Right forelimb (tissue), 1 donor: ENCODE measurements at regions not wholly inside any gene's neighbourhood (a gene's known extent, or its start where the extent isn't known, plus 50 kb on each side); places are given as distances from the start of the nearest gene placed in this dataset.
"Not testable (repeated sequence)": the region's sequence is repeated elsewhere in the genome, so short reads cannot be mapped to it uniquely, and the experiment has no call there.

Experiments used
- DNase-seq: peaks from one replicate; pipeline ENCODE4 v3.0.0-alpha.2; 2018

DNA sequence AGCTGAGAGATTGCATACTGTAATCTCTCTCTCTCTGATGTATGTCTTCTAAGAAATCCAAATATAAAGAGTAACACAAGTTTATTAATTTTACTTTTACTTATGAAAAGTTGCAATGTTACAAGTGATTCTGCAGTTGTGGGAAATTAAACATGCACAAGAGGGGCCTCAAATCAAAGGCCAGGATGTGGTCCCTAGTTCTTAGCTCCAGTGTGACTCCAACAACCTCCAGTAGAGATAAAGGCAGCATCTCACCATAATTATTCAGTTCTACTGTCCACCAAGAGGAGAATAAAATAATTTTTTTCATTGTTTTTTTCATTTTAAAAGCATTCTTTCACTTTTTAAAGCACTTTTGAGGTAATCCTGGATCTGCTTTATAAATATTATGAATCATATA lies 223.3 kb downstream of the RAP2B start:
- DNase-seq = no peak

DNA sequence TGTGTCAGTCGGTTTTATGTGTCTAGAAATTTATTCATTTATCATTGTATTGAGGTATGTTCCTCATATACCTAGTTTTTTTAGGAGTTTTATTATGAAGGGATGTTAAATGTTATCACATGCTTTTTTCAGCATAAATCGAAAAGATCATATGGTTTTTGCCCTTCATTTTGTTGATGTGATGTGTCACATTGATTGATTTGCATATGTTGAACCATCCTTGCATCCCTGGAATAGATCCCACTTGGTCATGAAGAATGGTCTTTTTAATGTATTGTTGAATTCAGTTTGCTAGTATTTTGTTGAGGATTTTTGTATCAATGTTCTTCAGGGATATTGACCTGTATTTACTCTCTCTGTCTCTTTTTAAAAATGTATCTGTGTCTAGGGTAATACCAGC lies 230.3 kb downstream of the RAP2B start:
- no peak for DNase-seq

DNA sequence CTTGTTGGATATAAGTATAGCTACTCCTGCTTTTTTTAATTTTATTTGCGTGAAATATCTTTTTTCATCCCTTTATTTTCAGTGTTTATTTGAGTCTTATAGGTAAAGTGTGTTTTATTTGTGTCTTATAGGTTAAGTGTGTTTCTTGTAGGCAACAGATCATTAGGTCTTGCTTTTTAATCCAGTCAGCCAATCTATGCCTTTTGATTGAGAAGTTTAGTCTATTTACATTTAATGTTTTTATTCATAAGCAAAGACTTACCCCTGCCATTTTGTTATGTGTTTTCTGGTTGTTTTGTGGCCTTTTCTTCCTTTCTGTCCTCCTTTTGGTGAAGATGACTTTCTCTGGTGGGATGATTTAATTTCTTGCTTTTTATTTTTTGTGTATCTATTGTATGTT lies 232.0 kb downstream of the RAP2B start:
- DNase-seq = no peak

DNA sequence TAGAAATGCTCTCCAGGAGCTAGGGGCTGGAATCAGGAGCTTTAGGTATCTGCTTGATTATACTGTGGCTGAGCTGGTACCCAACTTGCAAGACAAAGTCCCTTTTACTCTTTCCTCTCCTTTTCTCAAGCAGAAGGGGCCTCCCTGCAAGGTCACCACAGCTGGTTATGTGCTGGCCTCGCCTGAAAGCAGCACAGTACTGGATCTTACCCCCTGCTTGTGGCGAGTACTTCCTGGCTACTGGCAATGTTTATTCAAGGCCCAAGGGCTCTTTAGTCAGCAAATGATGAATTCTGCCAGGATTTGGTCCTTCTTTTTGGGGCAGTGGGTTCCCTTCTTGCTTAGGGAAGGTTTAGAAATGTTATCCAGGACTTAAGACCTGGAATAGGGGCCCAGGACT lies 234.6 kb downstream of the RAP2B start:
- DNase-seq = no peak

- no peak for DNase-seq
Observed at GRCh38 chr3:153397794-153398193, 235.8 kb downstream of the RAP2B start.

DNA sequence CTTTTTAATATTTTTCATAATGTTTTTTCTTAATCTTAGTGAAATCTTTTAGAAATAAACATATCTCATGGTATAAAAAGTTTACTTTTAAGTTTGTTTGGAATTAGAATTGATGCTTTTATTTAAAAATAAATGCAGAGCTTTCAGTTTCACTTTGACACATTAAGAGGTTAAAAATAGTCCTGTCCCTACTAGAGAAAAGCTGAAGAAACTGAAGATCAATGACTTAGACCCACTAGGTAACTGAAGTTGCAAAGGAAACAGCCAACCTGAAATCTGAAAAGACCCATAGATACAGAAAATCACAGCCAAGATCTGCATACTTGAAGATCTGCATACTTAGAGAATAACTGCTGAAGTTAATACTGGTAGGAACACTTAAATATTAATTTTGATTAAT lies 237.6 kb downstream of the RAP2B start:
- no peak for DNase-seq

- DNase-seq = no peak
Observed at GRCh38 chr3:153400641-153401040, 238.6 kb downstream of the RAP2B start.

- DNase-seq = no peak
Observed at GRCh38 chr3:153404157-153404556, 242.1 kb downstream of the RAP2B start.

DNA sequence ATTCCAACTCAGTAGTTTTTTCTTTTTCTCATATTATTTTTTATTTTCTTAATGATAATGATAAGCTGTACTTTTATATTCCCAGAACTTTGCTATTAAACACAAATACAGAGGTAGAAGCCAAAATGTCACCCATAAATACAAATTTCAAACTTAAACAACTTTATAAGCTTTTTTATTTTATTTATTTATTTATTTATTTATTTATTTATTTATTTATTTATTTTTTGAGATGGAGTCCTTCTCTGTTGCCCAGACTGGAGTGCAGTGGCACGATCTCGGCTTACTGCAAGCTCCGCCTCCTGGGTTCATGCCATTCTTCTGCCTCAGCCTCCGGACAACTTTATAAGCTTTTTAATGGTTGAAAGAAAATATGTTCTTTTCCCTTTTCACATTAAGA lies 243.3 kb downstream of the RAP2B start:
- DNase-seq = not testable (repeated sequence)

GRCh38 chr3:153410517-153410916 lies 248.5 kb downstream of the RAP2B start:
- no peak for DNase-seq

DNA sequence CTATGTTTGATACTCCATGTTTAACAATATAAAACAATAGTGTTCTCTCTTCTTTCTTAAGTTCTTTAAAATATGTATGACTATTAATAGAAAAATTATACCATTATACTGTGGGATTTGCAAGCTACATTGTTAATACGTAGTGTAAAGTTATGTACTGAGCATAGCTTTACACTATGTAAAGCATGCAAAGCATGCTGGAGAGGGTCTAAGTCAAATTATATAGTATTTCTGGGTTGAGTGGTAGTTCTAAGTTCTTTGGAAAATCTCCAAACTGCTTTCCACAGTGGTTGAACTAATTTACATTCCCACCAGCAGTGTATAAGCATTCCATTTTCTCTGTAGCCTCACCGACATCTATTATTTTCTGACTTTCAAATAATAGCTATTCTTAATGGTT lies 253.0 kb downstream of the RAP2B start:
- DNase-seq = no peak

DNA sequence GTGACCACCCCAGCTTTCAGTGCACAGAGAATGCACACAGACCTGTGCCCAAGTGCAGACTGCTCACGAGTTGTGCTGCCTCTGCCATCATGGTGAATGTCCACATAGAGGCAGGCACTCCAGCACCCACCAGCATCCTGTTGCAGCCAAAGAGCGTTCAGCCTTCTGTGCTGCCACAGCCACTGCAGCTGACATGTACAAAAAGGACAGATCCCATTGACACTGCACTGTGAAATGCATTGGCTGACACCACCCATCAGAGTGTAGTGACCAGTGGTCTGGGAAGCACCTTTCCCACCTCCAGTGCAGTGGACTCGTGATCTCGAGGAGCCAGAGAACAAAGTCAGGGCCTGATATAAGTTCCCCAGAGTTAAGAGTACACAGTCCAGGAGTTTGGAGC lies 260.3 kb downstream of the RAP2B start:
- DNase-seq = no peak

- not testable (repeated sequence) for DNase-seq
Observed at GRCh38 chr3:153423820-153424219, 261.8 kb downstream of the RAP2B start.

DNA sequence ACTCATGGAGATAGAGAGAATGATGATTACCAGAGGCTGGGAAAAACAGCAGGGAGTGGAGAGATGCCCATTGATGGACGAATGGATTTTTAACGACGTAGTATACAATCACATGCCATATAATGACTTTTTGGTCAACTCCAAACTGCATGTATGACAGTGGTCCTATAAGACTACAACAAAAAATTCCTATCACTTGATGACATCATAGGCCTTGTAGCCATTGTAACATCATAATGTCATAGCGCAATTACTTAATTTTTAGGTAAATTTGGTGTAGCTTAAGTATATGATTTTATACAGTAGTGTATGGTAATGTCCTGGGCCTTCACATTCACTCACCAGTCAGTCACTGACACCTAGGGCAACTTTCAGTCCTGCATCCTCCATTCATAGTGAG lies 264.3 kb downstream of the RAP2B start:
- DNase-seq = no peak

DNA sequence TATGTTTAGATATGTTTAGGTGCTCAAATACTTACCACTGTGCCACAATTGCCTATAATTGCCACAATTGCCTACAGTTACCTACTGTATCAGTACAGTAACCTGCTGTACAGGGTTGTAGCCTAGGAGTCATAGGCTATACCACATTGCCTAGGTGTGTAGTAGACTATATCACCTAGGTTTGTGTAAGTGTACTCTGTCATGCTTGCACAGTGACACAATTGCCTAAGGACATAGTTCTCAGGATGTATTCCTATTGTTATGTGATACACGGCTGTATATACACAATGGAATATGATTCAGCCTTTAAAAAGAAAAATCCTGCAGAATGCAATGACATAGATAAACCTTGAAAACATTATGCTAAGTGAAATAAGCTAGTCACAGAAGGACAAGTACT lies 264.8 kb downstream of the RAP2B start:
- DNase-seq = no peak

- no peak for DNase-seq
Observed at GRCh38 chr3:153429821-153430220, 267.8 kb downstream of the RAP2B start.

- no peak for DNase-seq
Observed at GRCh38 chr3:153431076-153431475, 269.1 kb downstream of the RAP2B start.

DNA sequence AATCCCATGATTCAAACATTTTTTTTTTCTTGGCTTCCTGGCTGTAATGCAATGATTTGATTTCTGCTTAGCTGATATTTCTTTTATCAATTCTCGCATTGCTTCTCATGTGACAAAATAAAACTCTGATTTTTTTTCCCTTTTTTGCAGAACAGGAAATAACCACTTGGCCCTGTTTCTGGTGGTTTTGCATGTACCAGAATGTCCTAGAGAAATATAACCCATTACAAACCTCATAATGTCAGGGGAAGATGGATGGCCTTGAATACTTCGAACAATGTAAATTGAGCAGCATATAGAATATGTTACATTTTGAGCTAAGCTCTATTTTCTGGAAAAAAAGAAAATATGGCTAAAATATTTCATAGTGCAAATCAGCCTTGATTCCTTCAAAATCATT lies 275.6 kb downstream of the RAP2B start:
- DNase-seq = no peak

DNA sequence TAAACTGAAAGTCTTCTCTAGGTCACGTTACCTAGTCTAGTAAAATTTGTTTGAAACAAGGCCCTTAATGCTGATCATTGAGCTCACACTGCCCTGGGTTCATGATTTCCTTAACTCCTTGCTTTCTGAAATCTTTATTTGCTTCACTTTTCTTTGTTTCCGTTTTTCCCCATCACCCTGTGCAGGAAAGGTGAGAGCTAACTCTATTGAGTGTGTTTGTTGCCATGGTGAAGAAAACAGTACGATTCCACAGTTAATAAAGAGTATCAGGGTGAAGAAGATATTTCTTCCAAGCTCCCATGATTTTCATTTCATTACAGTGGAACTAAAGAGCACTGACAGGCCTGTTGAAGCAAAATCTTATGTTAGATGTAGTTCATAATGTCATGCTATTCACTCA lies 276.2 kb downstream of the RAP2B start:
- no peak for DNase-seq

DNA sequence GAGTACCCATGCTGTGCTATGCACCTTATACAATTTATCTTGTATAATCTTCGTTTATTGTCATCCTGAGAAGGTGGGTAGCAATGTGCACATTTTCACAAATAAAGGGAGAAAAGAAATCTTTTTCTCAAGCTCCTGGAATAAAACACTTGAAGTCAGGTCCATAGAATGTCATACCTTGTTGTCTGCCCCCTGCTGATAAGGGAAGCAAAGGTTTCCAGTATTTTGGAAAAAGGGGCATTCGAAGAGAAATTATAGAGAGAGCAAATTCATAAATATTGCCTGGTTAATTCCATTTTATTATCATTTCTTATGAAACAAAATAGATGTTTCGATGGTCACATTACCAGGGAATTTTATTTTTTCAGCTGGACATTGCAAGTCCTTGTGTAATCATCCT lies 277.8 kb downstream of the RAP2B start:
- no peak for DNase-seq

DNA sequence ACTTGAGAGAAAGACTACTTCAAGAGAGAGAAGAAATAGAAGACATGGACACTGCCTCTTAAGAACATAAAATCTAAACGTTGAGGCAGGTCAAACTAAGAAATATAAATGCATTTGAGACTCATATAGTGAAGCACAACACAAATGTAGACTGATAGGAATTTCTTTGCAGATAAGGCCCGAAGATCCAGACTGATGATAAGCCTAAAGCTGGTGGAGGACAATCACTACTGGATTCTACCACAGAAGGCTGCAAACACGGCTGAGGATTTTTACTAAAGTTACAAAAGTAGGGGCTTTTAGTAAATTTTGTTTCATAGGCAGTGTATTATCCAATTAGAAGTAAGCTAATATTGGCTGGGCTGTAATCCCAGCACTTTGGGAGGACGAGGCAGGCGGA lies 278.3 kb downstream of the RAP2B start:
- no peak for DNase-seq

DNA sequence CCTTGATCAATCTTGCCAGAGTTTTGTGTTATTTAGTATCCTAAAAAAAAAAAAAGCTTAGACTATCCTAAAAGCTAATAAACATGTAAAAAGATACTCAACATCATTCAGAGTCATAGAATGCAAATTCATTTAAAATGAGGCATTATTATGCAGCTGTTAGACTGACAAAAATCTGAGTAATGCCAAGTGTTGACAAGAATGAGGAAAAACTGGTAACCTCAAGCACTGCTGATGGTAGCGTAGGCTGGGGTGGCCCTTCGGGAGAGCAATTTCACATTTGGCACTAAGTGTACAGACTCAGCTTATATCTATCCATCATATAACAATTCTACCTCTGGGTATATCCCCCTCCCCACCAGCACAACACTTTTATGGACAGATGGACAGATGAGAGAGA lies 280.4 kb downstream of the RAP2B start:
- no peak for DNase-seq

DNA sequence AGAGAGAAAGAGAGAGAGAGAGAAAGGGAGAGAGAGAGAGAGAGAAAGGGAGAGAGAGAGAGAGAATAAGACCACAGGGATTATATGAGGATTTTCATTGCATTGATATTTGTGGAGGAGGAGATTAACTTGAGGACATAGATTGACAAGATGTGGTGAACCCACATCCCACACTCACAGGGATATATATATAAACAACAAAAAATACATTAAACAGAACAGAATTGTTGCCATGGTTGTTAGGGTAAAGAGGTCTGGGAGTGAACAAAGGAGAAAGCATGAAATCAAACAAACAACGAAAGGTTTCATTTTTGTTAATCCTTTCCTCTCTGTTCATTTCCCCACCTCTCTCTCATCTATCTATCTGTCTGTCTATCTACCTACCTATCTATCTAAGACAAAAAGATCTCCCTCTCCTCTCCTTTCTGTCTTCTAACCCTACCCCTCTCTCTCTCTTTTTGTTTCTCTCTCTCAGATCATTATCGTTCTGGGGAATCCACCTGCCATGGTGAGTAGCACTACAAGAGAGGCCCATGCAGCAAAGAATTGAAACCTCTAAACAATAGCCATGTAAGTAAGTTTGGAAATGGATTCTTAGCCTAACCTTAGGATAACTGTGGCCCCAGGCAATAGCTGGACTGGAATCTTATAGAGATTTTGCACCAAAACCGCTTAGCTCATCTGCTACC lies 280.9 kb downstream of the RAP2B start:
- DNase-seq = no peak

DNA sequence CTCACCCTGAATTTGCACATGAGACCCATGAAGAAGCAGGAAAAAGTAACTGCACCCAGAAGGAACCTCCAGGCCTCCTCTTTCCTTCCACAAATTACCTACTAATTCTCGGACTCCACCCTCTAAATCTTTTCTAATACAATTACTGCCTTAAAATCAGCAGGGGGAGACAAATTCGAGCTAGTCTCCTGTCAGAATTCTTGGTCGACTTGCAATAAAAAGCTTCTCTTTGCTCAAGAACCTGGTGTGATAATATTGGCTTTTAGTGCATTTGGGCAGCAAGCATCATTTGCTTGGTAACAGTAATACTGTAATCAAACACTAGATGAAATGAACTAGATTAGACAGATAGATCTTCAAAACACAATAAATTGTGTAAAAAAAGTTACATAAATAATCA lies 281.9 kb downstream of the RAP2B start:
- no peak for DNase-seq

DNA sequence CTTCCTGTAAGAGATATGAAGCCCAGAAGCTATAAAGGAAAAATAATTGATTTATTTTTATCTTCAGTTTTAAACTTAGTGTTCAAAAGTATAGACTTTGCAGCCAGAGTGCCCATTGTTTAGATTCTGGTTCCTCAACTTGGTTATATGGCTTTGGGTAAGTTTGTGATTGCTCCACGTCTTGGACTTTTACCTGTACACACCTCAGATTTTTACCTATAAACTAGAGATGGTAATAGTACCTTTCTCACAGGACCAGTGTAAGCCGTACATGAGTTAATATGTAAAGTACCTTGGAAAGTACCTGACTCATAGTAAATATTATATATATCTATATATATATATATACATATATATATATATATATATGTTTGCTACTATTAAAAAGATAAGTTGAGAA lies 283.8 kb downstream of the RAP2B start:
- DNase-seq = no peak
